HG03575 (cell line): ENCODE measurements at regions not wholly inside any gene's neighbourhood (a gene's known extent, or its start where the extent isn't known, plus 50 kb on each side); places are given as distances from the start of the nearest gene placed in this dataset.
"Not testable (repeated sequence)": the region's sequence is repeated elsewhere in the genome, so short reads cannot be mapped to it uniquely, and the experiment has no call there.

Source experiments
- ATAC-seq: cut with Tn5 transposase; IDR thresholded peaks from one replicate; pipeline ENCODE4 v1.9.1; 2021; ENCODE audit not compliant: unreplicated experiment, insufficient number of reproducible peaks, low FRiP score; ENCODE audit errors: extremely low read depth

DNA sequence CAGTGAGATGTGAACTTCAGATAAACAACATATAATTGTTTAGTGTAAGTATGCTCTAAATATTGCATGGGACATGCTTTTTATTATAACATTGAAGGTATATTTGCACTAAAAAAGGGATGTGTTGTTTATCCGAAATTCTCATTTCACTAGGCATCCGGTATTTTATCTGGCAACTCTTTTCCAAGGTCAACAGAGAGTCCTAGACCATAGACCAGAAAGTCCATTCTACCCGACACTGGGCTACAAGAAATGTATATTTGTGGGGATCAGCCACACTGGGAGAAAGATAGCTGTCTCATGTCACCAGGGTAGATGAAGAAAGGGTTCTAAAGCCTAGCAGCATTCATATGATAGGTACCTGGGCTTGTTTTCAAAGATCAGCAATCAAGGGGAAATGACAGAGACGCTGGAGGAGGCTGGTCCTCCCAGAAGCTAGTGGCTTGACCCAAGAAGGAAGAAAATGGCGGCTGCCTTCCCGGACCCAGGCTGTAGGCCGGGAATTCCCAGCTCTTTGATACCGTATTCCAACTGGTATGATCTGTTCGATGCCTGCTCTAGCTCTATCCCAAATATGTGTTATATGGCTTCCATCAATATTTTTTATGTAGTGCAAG is 161.1 kb upstream of the IRF2BP2 start:
- no peak for ATAC-seq

DNA sequence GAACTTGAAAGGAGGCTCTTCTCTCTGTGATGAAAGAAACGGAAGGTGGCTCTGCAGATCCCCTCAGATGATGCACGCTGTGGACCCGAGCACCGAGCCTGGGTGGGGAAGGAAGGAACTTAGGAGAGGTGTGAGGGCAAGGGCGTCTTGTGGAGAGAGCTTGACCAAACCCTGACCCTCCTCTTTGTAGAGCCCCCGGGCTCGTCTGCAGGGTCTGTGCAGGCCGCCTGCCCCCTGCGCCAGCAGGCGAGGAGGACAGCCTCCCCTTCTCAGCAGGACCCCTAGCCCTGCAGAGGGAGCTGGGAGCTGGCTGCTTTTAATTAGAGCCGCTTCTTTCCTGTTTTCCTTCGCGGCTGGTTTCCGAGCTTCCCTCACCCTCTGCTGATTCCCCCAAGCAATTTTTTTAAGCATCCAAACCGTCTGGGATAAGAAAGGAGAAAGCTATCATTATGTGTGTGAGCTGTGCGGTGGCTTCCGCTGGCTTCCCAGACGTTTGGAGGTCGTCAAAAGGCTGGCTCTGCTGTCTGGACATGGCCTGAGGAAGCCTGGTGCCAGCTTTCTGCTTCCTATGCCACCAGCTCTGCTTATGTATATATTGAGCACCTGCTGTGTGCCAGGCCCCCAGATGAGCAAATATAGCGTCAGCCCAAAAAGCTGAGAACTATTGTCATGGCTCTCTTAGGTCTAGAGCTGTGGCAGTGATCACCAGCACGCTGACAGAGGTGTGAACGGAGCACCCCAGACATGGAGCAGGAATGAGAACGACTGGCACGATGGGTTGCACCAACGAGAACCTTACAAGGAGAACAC is 160.2 kb upstream of the IRF2BP2 start:
- no peak for ATAC-seq

DNA sequence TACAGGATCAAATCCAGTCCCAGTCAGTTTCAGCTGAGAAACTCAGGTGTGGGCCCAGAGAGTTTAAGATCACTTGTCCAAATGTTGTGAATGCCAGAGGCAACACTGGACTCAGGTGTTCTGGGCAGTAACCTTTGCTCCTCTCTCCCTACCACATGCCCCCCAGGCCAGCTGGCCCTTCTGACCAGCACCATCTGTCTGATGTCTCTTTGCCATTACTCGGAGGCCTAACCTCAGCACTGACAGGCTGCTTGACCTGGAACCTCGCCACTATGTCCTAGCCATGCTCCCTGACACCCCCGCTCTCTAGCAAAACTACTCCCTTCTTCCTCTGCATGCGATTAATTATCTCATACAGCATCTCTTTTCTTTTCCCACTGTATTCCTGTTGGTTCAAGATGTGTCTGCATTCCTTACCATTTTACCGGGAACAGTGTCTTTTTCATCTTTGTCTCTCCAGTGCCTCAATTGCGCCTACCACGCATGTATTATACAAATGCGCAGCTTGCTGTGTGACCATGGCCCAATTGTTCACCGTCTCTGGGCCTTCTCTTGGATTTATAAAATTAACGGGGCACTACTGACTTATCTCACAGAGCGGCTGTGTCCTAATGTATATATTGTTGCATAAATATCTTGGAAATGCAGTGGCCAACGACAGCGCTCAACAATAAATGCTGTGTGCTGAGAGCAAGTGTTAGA is 159.5 kb upstream of the IRF2BP2 start:
- ATAC-seq: no peak

DNA sequence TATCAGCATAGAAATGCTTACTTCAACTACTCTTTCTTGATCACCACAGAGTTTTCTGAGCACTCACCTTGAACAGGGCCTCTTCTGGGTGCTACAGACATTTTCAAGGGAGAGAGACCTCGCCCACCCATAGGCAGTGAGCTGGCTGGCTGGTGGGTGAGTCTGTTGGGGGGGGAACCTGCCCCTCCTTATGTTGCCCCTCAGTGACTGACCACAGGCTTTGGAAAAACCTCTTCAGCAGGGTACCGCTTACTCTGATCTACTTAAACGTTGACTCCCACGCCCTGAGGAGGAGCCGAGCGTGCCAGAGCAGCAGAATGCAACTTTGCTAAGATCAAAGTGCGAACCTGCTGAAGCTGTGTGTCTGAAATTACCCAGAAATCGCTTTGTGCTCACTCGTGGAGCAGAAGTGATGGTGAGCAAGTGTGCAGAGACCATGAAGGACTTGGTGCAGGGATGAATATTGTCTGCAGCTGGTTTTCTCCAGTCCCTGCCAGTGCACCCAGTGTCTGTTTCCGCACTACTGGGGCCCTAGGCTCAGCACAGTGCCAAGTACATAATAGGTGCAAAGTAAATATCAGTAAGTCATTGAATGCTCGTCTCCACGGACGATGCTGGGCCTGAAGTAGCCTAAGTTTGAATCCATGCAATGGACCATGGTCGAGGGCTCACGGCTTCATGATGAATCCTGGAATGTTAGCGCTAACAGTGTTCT is 158.7 kb upstream of the IRF2BP2 start:
- ATAC-seq: no peak

DNA sequence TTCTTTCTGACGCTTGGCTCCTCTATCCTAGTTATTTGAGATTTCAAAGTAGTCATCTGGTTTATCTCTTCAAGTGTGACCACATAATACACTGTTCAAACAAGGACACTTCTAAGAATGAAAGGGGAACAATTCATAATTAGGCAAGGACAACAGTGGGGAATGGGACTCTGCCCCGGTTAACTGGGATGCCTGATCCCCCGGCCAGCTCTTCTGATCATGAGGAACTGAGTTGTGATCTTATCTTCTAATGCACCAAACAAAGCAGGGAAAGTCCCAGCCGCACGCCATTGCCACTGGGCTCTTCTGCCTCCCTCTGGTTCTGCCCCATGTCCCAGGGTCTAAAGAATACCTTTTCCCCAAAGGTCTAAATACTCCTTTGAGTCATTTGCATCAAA is 158.2 kb upstream of the IRF2BP2 start:
- no peak for ATAC-seq

DNA sequence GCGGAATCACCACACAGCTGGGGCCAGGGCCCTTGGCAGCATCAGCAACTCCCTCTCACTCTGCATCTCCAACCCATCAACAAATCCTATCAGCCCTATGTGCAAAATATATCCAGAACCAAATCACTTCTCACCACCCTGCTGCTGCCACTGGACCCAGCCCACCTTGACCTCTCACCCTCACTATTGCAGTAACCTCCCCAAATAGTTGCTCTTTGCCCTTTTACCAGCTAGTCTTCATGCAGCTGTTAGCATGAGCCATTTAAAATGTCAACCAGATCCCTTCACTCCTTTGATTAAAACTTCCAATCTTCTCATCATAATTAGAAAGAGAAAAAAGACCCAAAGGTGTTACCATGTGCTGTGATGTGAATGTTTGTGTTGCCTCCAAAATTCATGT is 155.7 kb upstream of the IRF2BP2 start:
- ATAC-seq: no peak

DNA sequence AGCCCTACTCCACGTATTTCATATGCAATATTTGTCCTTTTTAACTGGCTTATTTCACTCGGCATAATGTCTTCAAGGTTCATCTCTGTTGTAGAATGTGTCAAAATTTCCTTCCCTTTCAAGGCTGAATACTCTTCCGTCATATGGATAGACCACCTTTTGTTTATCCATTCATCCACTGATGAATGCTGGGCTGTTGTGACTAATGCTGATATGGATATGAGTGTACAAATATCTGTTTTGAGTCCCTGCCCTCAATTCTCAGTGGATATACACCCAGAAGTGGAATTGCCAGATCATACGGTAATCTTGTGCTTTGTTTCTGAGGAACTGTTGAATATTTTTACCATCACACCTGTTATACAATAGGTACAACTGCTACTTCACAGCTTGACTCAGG is 155.2 kb upstream of the IRF2BP2 start:
- ATAC-seq: no peak

DNA sequence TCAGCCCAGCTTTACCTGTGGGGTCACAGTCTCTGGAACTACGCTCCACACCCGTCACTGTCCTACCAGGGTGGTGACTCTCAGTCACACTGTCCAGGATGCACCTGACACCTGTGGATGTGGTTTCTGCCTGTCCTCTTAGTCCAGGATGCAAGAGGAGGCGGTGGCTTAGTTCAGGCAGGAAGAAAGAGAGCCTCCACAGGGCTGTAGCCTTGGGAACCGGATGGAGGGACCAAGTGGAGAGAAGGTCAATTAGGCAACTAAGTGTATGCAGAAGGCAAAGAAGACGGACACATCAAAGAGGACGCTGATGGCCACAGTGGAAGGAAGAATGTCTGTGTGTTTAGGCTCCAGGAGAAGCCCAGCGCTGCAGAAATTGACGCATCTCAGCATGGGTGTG is 153.9 kb upstream of the IRF2BP2 start:
- ATAC-seq: no peak

DNA sequence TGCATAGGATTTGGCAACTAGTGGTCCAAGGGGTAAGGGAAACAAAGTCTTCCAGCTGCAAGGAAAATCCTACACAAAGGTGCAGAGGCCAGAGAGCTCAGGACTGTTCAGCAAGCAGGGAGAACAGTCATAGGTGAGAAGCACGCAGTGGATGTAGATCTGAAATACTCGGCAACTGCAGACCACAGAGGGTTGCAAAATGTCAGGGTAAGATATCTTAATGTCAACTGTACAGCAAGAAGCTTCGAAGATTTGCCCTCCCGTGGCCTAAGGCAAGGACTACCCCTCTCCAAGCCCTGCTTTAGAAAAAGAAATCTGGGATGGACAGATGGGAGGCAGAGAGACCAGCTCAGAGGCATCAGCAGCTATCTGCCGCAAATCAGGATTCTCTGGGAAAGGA is 153.4 kb upstream of the IRF2BP2 start:
- ATAC-seq: no peak

DNA sequence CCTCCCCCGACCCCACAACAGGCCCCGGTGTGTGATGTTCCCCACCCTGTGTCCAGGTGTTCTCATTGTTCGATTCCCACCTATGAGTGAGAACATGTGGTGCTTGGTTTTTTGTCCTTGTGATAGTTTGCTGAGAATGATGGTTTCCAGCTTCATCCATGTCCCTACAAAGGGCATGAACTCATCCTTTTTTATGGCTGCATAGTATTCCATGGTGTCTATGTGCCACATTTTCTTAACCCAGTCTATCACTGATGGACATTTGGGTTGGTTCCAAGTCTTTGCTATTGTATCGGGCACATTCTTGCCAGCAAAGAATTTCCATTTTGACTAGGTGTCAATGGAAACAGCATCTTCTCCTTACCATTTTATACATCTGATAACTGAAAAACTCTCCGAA is 152.1 kb upstream of the IRF2BP2 start:
- not testable (repeated sequence) for ATAC-seq

DNA sequence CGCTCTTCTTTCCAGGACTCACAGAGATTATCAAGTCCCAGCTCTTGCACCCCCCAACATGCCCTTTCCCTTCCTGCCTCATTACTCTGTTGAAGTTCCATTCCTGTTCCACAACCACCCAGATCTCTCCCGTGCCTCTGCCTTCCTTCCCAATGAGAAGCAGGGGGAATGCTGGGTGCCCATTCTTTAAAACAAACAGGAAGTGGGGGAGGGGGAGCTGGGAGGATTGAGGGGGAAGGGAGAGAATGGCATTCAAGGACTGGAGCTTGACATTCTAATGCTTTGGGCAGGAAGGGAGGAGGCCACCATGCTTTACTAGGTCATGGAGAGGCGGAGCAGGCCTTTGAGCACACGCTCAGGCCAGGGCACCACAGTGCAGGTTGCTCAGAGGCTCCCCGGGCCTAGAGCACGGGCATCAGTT is 150.3 kb upstream of the IRF2BP2 start:
- ATAC-seq: no peak

DNA sequence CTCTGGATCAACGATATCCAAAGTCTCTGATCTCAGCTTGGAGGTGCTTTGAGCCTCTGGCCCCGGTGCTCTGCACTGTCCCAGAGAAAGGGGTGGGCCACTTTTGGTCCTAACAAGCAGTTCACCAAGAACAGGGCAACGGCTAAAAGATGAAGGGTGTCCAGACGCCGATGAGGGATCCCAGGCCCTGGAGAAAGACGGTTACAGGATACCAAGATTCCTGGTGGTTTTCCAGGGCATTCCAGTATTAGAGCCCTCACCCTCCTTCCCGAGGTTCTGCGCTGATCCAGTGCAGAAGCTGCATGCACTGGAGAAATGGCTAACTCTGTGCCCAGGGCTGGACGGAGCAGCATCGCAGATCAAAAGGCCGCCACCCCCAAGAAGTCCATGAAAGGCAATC is 149.9 kb upstream of the IRF2BP2 start:
- no peak for ATAC-seq

DNA sequence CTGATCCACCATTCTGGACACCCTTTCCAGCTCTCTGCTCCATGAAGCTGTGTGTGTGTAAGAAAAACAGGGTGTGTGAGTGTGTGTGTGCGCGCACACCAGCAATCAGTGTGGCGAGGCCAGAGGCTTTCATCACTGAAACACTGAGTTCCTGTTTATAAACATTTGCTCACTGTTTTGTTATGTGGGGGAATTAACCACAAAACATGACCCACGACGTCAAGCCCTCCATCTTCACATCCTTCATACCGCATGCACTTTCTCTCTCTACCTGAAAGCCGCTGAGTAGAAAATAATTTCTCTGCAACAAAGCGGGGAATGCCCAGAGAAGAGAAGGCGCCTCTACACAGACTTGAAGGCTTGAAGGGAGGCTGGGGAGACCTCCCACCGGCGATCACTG is 148.9 kb upstream of the IRF2BP2 start:
- no peak for ATAC-seq

DNA sequence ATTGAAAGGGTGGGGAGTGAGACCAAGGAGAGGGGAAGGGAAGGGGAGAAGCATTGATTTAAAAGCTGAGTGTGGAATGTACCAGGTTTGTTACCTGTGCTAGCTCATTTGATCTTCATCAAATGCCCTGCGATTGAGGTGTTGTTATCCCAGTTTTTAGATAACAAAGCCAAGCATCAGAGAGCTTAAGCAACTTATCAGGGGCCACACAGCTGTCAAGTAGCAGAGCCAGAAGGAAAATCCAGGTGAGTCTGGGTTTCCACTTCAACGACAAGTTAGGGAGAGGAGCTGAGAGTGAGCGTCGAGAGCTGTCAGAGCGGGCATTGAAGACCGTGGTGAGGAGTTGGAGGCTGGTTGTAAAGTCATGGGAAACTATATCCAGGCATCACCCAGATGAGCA is 146.9 kb upstream of the IRF2BP2 start:
- ATAC-seq: no peak

DNA sequence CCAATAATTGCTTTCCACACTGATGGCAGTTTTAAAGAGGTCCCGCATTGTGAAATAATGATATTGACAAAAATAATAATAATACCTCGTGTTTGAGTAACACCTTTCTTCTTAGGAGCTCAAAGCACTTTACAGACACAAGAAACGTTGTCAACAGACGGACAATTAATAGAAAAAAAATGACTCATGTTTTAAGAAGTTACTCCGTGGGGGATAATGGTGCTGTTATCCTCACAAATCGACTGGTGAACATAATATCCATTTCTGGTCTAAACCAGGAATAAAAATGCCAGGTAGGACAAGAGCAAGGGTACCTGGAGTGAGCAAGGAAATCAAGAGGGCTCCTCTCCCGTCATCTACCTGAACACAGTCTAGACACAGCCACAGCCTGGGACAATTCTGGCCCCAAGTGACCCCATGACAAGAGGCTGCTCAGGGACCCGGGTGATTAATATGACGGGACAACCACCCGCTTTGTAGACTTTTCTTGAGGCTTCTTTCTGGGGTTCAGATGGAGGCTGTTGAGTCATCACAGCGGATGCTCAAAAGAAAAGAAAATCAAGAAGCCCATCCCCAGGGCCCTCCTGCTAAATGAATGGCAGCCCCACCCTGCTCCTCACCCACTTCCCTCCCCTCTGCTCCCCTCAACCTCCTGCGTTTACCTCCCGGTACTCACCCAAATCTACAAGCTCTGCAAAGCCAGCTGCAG is 146.2 kb upstream of the IRF2BP2 start:
- ATAC-seq: no peak

DNA sequence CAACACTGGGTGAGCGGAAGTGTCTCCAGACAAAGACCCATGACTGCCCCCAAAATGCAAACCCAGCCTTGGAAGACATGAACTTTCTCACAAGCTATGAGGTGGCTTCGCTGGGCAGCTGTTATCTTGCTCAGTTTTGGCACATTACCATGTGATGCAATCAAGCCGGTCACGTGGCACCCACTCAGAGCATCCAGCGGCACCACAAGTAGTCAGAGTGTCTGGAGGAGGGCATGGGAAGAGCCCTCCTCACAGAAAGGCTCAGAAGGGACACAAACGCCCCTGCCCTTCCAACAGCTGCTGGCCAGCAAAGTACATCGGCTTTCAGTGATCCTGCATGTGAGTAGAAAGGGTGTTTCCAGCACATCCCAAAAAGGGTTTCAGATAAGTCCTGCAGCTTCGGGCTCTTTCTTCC is 145.5 kb upstream of the IRF2BP2 start:
- no peak for ATAC-seq

DNA sequence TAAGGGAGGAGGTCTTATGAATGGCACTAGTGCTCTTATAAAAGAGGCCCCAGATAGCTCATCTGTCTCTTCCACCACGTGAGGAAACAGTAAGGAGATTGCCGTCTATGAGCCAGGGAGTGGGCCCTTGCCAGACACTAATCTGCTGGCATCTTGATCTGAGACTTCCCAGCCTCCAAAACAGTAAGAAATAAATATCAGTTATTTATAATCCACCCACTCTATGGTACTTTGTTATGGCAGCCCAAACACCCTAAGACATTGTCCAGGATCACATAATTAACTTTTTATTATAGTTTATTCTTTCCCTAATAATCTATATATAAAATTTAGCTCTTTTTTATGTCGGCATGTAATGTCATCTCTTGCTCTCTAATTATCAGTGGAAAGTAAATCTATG is 144.0 kb upstream of the IRF2BP2 start:
- no peak for ATAC-seq

DNA sequence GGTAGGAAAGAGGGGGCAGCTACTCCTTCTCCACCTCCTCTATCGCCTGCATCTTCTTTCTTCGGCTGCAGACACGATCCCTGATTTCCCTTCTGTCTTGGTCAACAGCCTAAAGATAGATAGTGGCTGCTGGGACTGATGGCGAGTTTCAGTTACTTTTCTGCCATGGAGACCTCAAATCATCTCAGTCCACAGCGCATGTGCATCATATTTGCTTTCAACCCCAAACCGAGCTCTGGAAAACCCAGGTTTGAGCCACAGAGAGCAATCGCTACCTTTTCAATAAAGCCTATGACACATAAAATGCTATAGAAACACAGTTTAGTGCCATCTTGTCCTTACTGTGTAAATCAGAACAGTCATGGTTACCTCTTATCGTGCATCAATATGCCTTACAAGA is 142.9 kb upstream of the IRF2BP2 start:
- ATAC-seq: no peak

DNA sequence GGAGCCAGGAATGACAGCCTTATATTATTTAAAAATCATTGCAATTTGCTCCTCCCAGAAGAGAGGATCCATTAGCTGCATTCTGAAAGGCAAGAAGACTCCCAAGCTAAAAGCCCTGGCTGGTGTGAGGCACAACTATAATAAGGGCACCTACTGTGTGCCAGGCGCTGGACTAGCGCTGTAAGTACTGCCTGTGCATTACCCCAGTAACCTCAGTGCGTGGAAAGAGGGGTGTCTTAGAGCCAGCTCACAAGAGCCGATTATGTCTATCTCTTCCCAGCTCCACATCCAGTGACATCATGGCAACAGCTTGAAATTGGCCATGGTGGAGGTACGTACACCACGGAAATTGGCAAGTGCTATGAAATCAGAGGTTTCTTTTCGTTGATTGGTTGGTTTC is 141.7 kb upstream of the IRF2BP2 start:
- ATAC-seq: no peak
